Hypothalamus (tissue), 51 donors: ENCODE measurements at regions not wholly inside any gene's neighbourhood (a gene's known extent, or its start where the extent isn't known, plus 50 kb on each side); places are given as distances from the start of the nearest gene placed in this dataset.
A peak's percentile ranks its signal among the peaks of the same experiment; 100 is the strongest.
"Not testable (repeated sequence)": the region's sequence is repeated elsewhere in the genome, so short reads cannot be mapped to it uniquely, and the experiment has no call there.

ENCODE experiments used
- DNase-seq, 51 donors: peaks; one replicate each; lab custom pipeline; 2025; lab: John Stamatoyannopoulos, UW

GRCh38 chr5:34547300-34548085 lies 108.6 kb upstream of the RAI14 start:
- DNase-seq, result no peak

- no peak for DNase-seq
These were observed 108.1 kb upstream of the RAI14 start for GRCh38 chr5:34548086-34548403.

- no peak for DNase-seq
These were observed 105.9 kb upstream of the RAI14 start for GRCh38 chr5:34550247-34550646.

GRCh38 chr5:34550964-34551363 lies 105.2 kb upstream of the RAI14 start:
- no peak for DNase-seq

GRCh38 chr5:34551911-34552433 lies 104.2 kb upstream of the RAI14 start:
- DNase-seq, result peak in 7 of 51 donors; percentile 1 to 10 (median 5)

- peak in 1 of 51 donors; percentile 9 for DNase-seq
These were observed 103.4 kb upstream of the RAI14 start for GRCh38 chr5:34552686-34553085.

- DNase-seq, result no peak
These were observed 102.5 kb upstream of the RAI14 start for GRCh38 chr5:34553581-34553980.

GRCh38 chr5:34554641-34555040 lies 101.5 kb upstream of the RAI14 start:
- no peak for DNase-seq

GRCh38 chr5:34555699-34556508 lies 100.2 kb upstream of the RAI14 start:
- DNase-seq, result no peak

- no peak for DNase-seq
These were observed 99.7 kb upstream of the RAI14 start for GRCh38 chr5:34556509-34556782.

GRCh38 chr5:34561581-34561980 lies 94.5 kb upstream of the RAI14 start:
- not testable (repeated sequence) for DNase-seq

GRCh38 chr5:34562791-34563190 lies 93.3 kb upstream of the RAI14 start:
- no peak for DNase-seq

- DNase-seq, result no peak
These were observed 92.9 kb upstream of the RAI14 start for GRCh38 chr5:34563269-34563668.

- DNase-seq, result no peak
These were observed 92.0 kb upstream of the RAI14 start for GRCh38 chr5:34563931-34564709.

- DNase-seq, result no peak
These were observed 91.4 kb upstream of the RAI14 start for GRCh38 chr5:34564710-34565235.

GRCh38 chr5:34570143-34570542 lies 86.0 kb upstream of the RAI14 start:
- no peak for DNase-seq

- DNase-seq, result no peak
These were observed 85.1 kb upstream of the RAI14 start for GRCh38 chr5:34570721-34571676.

GRCh38 chr5:34571677-34572041 lies 84.5 kb upstream of the RAI14 start:
- DNase-seq, result no peak

GRCh38 chr5:34574936-34575467 lies 81.1 kb upstream of the RAI14 start:
- no peak for DNase-seq
